Non-pigmented ciliary epithelial cell (primary cell): ENCODE measurements at regions not wholly inside any gene's neighbourhood (a gene's known extent, or its start where the extent isn't known, plus 50 kb on each side); places are given as distances from the start of the nearest gene placed in this dataset.
"Not testable (repeated sequence)": the region's sequence is repeated elsewhere in the genome, so short reads cannot be mapped to it uniquely, and the experiment has no call there.

Source experiments
- DNase-seq: peaks from one replicate; pipeline ENCODE4 v3.0.0-alpha.2; 2010; ENCODE audit warnings: low read depth

DNA sequence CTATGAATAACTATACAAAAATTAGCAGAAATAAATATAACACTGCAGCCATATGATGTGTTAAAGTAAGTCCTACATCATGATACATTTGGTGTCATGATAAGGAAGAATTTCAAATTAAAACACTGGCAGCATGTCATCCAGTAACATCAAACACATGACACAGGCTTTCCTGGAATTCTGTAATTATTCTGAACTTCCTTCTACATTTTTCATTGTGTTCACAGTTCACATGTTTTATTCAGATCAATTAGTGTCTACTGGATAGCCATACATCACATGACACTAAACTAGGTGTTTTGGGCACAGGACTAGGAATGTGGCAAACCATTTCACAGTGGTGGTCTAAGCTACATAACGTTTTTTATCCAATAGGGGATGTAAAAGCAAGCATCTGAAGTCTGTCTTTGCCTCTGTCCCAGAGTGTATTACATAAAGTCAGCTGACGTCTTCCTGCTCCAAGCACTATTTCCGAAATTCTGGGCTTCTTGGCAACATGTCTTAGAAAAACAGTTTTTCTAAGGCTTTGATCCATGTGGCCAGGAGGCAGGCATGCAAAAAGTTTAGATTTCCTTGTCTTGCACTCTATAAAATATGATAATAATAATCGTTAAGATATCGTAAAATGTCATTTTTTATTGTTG lies 707.9 kb downstream of the CENPC start:
- no peak for DNase-seq

DNA sequence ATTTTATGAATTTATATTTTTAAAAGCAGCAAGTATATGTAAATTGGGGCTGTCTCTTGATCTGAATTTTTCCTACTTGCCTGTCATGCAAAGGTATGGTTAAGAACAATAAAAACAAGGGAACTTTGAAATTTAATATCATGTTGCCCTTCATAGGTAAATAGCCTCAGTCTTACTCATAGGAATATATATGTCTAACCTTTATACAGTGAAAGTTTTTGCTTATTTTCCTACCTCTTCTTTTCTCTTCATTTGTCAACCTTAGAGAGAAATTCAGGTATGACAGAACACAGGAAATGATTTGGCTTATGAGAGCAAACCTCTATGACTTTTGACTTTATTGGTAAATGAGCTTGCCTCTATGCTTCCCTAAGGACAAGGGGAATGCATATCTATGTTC lies 716.0 kb downstream of the CENPC start:
- DNase-seq, result no peak

DNA sequence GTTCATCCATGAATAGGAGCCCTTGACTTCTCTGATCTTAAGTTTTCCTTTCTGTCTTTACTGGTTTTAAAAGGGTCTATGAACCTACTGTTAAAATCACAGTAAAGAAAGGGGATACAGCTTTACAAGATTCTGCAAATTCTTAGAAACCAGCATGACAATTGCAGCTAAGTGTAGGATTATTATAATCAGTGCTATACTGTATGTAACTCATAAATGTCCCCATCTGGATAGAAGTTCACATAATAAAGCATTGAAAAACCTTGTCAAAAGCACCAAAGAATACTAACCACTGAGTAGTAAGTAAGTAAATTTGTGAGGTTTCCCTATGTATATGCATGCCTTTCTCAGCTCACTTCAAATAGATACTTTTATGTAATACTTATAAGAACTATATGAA lies 724.6 kb downstream of the CENPC start:
- DNase-seq, result no peak

DNA sequence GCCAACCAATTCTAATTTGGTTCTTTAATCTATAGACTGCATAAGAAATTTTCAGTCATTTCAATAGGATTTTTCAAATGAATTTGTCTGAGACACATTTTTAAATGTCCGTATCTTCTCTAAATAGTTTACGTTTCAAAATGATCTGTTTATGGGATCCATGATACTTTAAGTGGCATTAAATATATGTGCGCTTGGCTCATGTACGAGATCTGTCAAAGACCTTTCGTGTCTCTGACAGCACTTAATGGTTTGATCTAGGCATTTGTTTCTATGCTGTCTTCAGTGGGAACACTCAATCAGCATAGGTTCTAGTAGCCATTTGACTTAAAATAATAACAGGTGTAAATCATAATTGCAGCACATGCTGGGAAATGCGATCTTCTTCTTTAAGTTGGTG lies 731.0 kb downstream of the CENPC start:
- DNase-seq, result no peak

DNA sequence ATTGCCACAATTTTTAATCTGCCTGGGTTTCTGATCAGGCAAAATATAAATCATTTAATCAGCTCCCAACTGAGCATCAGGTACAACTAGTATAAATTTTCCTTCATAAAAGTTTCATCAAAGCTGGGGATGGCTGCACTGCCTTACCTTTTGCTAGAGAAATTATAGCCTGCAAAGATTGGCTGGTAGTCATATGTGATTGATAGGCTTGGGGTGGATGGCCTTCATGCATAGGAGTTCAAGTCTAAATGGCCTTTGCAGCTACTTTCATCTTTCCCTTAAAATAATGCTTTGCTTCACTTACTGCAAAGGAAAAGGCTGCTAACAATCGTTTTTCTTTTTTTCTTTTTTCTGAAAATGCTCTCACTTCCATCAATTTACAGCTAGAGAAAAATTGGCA lies 739.7 kb downstream of the CENPC start:
- DNase-seq, result no peak

DNA sequence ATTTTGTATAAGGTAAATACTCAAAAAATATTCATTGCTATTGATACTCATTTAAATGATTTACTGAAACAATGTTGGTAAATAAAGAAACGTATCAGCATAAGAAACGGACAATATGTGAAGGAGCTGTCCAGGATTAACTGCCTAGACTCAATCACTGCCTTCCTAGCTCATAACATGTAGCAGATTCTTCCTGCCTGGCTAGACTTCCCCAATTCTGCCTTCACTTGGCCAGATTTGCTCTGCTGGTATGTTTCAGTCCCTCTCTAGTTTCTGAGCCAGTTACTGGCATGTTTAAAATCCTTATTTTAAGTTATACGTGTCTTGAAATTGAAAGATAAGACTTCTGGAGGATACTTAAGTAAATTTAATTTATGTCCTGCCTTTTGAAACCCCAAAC lies 740.3 kb downstream of the CENPC start:
- no peak for DNase-seq

DNA sequence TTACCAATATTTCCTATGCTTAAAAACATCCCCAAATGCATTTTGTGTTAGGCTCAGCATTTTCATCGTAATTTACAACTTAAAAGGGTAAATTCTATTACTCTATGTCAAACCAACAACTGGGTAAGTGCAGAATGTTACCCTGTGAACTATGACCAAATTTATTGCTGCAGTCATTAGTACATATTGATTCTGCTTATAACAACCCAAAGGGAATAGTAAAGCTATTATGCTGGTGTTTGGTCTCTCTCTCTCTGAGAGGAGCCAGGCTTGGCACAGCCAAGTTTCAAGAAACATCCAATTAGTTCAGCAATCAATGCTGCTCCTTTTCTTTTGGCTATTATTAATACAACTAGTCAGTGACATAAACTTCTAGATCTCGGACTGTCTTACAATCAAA lies 747.7 kb downstream of the CENPC start:
- DNase-seq, result no peak

DNA sequence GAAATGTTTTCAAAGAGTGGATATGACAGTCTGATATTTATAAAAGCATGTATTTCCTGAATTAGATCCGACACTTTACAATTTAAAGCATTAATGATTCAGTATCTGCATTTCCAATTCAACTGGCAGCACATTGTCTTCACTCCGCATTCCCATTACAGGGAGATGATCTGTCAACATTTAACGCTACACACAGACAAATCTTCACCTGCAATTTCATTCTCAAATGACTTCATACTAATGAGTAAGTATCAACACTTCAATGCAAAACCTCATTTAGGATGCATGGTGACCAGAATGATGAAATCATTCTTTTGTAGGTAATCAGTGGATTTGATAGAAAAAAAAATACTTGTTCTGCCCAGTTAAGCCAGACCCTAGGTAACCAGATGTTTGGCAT lies 749.6 kb downstream of the CENPC start:
- no peak for DNase-seq

DNA sequence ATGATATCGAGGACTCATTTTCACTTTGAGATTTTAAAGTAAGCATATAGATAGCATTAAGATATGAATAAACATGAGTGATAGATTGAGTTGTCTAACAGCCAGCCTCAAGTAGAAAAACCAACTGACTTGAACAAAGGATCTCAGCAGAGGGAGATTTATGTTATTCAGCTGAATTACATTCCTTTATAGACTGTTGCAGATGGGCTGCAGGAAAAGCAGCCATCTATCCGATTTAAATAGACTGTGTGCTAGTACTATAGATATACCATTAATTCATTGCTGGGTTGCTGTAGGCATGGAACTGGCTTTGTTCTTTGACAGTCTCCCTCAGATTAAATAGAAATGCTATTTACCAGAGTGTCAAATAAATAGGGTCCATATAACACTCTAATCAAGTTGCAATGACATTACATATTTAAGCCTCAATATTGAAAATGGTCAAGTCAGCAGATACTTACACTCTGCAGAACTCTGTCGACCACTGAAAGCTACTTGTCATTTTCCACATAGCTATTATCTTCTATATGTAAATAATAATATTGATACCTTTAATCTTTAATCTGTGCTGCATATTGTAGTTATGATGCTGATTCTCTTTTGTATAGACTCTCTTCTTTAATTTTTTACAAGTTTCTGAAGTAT lies 750.8 kb downstream of the CENPC start:
- no peak for DNase-seq

DNA sequence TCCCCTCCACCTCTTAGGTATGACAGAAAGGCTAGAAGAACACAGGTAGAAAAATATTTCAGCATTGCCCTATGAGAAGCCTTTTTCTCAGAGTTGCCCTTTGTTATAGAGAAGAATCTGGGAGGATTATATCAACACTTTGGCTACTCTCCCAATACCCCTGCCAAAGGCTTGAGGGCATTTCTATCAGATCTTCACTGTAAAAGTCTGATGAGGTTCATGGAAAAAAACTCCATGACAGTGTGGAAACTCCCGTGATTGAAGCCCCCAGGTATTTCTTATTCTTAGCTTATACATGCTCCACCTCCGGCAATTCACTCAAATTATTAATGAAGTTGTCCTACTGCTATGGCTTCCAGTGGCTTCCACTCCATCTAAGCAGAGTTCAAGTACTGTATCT lies 753.6 kb downstream of the CENPC start:
- DNase-seq, result no peak

DNA sequence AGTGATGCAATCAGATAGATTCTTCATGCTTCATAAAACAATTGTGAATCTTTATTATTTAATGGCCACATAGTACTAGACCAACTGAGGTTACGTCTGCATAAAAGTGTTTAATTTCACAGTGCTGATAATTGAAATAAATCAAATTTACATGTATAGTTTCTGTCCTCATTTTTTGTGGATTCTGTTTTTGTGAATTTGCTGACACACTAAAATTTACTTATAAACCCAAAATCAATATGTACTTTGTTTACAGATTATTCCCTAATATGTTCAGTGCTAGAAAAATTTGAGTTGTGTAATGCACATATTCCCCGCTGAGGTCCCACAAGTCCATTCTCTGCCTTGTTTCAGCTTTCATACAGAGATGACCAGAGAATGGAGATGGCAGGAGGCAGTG lies 759.8 kb downstream of the CENPC start:
- DNase-seq, result no peak

DNA sequence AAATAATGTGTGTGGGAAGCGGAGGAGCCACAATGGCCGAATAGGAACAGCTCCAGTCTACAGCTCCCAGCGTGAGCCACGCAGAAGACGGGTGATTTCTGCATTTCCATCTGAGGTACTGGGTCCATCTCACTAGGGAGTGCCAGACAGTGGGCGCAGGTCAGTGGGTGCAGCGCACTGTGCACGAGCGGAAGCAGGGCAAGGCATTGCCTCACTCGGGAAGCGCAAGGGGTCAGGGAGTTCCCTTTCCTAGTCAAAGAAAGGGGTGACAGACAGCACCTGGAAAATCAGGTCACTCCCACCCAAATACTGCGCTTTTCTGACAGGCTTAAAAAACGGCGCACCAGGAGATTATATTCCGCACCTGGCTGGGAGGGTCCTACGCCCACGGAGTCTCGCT lies 762.6 kb downstream of the CENPC start:
- DNase-seq, result not testable (repeated sequence)

DNA sequence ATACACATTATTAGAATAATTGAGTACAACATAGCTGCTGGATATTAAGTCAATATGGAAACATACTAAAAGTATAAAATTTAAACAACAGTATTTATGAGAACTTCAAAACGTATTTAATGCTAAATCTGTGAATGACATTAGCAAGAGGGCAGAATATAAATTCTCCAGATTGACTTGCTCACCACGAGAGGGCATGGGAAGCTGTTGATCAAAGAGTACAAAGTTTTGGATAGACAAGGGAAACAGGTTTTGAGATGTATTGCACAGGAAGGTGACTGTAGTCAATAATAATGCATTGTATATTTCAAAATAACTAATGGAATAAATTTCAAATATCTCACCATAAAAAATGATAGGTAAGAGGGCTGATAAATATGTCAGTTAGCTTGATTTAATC lies 768.2 kb downstream of the CENPC start:
- DNase-seq, result no peak

DNA sequence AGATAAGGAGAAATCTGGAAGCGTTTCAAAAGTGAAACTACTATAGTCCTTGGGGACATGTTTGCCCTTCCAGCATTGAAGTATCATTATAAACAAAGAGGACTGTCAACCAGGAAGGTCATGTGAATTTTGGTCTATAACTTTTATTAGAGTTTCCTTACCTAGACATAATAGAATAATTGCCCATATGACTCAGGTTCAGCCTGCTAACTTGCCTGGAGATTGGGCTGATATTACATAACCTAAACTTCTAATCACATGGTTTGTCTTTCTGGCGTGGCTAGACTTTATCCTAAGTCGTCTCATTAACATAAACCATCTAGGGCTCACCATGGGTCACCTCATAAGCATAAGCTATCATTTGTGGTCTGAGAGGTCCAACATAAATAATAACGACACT lies 775.9 kb downstream of the CENPC start:
- DNase-seq, result no peak

DNA sequence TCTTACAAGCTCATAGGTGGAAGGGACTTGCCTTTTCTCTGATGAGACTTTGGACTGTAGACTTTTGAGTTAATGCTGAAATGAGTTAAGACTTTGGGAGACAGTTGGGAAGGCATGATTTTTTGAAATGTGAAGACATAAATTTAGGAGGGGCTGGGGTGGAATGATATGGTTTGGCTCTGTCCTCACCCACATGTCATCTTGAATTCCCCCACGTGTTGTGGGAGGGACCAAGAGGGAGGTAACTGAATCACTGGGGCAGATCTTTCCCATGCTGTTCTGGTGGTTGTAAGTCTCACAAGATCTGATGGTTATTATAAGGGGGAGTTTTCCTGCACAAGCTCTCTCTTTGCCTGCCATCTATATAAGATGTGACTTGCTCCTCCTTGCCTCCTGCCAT lies 777.9 kb downstream of the CENPC start:
- no peak for DNase-seq

DNA sequence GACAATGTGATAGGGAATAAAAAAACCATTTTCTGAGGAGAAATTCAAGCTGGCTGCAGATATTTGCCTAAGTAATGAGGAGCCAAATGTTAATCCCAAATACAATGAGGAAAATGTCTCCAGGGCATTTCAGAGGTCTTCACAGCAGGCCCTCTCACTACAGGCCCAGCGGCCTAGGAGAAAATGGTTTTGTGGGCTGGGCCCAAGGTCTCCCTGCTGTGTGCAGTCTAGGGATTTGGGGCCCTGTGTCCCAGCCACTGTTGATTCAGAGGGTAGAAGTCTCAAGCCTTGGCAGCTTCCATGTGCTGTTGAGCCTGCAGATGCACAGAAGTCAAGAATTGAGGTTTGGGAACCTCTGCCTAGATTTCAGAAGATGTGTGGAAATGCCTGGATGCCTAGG lies 778.7 kb downstream of the CENPC start:
- no peak for DNase-seq

DNA sequence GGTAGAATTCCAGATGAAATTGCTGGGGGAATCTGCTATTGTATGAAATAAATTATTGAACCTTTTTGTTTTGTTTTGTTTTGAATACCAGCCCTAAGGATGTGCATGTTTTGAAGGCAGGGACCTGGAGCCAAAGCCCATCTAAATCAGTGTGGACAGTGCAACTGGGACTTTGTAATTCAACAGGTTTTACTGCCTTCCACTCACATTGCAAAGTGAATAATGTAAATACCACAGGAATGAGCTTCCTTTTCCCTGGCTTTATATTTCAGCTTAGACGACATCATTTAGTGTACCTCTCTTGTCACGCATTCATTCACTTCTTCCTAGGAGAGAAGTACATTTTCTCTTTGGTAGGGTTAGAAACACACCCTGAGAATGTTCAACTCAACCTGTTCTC lies 795.0 kb downstream of the CENPC start:
- DNase-seq, result peak; percentile 1

DNA sequence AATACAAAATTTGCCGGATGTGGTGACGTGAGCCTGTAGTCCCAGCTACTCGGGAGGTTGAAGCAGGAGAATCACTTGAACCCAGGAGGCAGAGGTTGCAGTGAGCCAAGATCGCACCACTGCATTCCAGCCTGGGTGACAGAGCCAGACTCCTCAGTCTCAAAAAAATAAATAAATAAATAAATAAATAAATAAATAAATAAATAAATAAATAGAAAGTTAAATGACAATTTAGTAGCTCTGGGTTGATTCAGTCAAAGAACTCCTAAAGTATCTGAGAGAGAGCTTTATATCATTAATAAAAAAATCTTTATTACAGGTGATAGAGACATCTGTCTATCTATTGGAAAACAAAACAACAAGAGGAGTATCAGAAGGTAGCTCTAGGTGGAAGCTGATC lies 798.4 kb downstream of the CENPC start:
- DNase-seq, result not testable (repeated sequence)

DNA sequence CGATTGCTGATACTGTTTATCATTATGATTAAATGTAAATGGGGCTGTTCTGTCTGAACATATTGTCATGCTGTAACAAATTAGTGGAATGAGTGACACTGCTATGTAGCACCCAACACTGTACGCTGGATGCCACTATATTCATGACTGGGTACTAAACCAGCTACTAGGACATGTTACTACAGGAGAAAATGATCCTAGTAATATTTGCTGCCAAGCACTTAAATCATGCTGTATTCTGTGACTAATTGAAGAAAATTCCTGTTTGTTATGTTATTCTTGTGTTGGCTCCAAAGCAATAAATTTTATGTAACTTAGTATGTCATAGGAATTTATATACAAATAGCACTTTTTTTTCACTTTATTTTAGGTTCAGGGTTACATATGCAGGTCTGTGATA lies 804.2 kb downstream of the CENPC start:
- no peak for DNase-seq

DNA sequence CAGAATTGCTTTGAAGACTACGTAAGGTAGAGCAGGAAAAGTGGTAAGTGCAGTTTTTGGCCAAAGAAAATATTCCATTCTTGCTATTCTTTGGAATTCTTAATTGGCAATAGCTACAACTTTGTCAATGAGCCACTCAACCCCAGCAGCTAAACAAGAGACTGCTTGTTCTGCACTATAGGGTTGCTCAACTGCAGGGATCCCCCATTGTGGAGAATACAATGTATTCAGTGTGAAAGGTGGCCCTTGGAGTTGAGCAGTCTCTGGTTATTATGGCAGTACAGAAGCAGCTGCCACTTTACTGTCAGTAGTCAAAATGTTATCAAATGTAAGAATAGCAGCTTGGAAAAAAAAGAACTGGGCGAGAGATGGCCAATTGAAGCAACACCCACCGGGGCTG lies 808.7 kb downstream of the CENPC start:
- no peak for DNase-seq

DNA sequence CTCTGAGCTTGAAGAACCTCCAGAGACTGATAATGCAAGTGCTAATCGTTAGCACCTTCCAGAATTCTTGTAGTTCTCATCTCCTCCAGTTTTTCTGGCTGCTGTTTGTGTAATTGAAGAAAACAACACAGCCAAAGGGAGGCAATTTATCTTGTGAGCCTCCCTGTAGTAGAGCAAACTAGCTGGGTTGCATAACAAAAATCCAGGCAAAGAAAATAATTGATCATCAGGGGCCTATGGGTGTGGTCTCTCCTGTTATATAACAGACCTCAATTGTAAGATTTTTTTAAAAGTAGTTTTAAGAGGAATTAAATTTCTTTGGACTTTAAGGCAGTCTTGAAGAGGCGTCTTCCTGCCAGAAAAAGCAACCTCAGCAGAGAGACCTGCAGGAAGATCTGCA lies 817.0 kb downstream of the CENPC start:
- no peak for DNase-seq

DNA sequence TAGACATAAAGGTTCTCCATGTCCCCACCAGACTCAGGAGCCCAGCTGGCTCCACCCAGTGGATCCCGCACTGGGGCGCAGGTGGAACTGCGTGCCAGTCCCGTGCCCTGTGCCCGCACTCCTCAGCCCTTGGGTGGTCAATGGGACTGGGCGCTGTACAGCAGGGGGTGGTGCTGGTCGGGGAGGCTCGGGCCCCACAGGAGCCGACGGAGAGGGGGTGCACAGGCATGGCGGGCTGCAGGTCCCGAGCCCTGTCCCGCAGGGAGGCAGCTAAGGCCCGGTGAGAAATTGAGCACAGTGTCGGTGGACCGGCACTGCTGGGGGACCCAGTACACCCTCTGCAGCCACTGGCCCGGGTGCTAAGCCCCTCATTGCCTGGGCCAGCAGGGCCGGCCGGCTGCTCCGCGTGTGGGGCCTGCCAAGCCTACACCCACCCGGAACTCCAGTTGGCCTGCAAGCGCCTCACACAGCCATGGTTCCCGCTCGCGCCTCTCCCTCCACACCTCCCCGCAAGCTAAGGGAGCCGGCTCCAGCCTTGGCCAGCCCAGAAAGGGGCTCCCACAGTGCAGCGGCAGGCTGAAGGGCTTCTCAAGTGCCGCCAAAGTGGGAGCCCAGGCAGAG lies 832.9 kb downstream of the CENPC start:
- DNase-seq, result not testable (repeated sequence)

DNA sequence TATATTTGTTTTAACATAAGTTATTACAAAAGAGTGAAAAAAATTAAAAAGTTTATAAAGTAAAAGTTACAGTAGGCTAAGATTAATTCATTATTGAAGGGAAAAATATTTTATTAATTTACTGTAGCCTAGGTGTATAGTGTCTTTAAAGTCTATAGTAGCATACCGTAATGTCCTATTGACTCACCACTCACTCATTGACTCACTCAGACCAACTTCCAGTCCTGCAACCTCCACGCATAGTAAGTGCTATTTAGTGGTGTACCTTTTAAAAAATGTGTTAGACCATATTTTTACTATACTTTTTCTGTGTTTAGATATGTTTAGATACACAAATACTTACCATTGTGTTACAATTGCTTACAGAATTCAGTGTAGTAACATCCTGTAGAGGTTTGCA lies 841.1 kb downstream of the CENPC start:
- DNase-seq, result no peak

DNA sequence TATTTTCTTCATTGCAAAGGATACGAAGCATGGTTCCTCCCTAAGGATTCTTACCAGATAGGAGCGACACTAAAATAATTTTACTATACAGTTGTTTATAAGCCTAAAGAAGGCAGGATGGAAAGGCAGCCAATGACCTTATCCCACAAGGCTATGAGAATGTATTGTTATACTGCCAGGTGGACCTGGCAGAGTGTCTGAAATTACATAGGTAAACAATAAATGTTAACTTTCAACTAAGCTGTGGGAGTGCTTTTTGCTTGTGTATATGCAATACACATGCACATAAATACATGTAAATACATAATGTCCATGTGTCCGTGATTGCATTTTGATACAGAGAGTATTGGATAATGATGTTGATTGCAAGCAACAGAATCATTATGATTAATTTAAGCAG lies 850.6 kb downstream of the CENPC start:
- DNase-seq, result no peak
